Uterus (tissue), 3 donors: ENCODE measurements at regions not wholly inside any gene's neighbourhood (a gene's known extent, or its start where the extent isn't known, plus 50 kb on each side); places are given as distances from the start of the nearest gene placed in this dataset.

Experiments
- DNase-seq, 2 donors: peaks; one replicate each; pipeline ENCODE4 v3.0.0-alpha.2; 2019 to 2020
- H3K27ac ChIP-seq, 2 donors: fragments of 200-600 bp; sonication (generic); 1 replicate in 1 of 2; 2 replicates in 1 of 2; pipeline ENCODE4 v1.5.1; 2016 to 2018
- H3K27me3 ChIP-seq, 2 donors: fragments of 200-600 bp; sonication (generic); one replicate each; pipeline ENCODE4 v1.5.1; 2018 to 2019; ENCODE audit warnings: control low read depth in 1 of 2
- H3K36me3 ChIP-seq, 2 donors: fragments of 200-600 bp; sonication (generic); one replicate each; pipeline ENCODE4 v1.5.1; 2019; ENCODE audit warnings: control low read depth in 1 of 2
- H3K4me1 ChIP-seq, 2 donors: fragments of 200-600 bp; sonication (generic); one replicate each; pipeline ENCODE4 v1.5.1; 2018 to 2019; ENCODE audit warnings: control low read depth in 1 of 2
- H3K4me3 ChIP-seq, 2 donors: fragments of 200-600 bp; sonication (generic); 1 replicate in 1 of 2; 2 replicates in 1 of 2; pipeline ENCODE4 v1.5.1; 2018 to 2019; ENCODE audit warnings: mild to moderate bottlenecking in 1 of 2
- H3K9me3 ChIP-seq, 2 donors: fragments of 200-600 bp; sonication (generic); one replicate each; pipeline ENCODE4 v1.5.1; 2019; ENCODE audit warnings: control low read depth in 1 of 2
- CTCF ChIP-seq, 4 experiments: fragments of 200-600 bp in 2 of 4; fragments of 450-650 bp in 2 of 4; sonication (generic) in 2 of 4; IDR thresholded peaks; one replicate each; pipeline ENCODE4 v1.5.1; 2016 to 2019; ENCODE audit warnings: antibody characterized with exemption in 4 of 4, mild to moderate bottlenecking in 2 of 4, moderate library complexity in 1 of 4
- POLR2A ChIP-seq, 2 donors: fragments of 450-650 bp; IDR thresholded peaks; one replicate each; pipeline ENCODE4 v1.6.1; 2016; ENCODE audit warnings: antibody characterized with exemption in 2 of 2, mild to moderate bottlenecking in 1 of 2, moderate library complexity in 1 of 2
- intact Hi-C: fragments of 100-400 bp; cut with DNase I; formaldehyde crosslinking; loops from one replicate; pipeline ENCODE4 v1.15.1; 2023; ENCODE audit warnings: low total_unique reads
- donor health status: DM: yes; HTN: yes; CAD: no.

DNA sequence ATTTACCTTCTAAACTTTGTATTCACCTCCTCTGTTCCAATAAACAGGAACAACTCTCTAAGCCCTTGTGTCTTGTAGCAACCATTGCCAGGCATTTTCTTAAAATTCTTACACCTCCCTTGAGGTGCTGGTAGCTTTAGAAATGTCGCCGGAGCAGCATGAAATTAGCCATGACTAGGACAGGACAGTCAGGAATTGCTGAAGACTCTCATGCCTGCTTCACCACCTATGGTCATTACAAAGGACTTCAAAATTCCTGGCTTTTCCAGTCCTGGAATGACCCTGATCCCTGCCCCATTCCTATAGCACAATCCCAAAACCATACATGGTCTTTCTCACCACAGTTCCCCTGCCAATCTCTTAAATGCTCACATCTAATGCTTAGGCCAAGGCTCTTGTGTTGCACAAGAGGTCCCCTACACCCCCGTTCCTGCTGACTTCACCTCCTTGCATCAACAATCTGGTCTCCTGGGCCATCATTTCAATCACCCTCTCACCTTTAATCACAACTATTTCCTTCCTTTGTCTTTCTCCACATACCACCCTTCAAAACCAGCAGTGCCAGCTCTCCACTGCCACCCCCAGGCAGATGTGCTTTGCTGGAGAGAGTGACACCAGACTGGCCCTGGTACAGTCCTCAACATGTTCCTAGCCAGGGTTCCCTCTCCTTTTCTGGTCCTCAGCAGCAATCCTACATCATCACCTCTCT, 113.2 kb upstream of the TJP1 start:
- DNase-seq: no peak
- intact Hi-C loops: no loop called here
- no peaks in the 10 kb centered on the region for H3K9me3 ChIP-seq
- no peak overlapping the region for H3K4me3 ChIP-seq
- no peaks in the 10 kb centered on the region for H3K27me3 ChIP-seq
- H3K27ac ChIP-seq: no peak overlapping the region
- no peaks in the 10 kb centered on the region for H3K36me3 ChIP-seq
- H3K4me1 ChIP-seq: no peaks in the 10 kb centered on the region
- no peak for TF ChIP-seq POLR2A (IDR thresholded peaks at IDR 0.05)
- no peak for TF ChIP-seq CTCF (IDR thresholded peaks at IDR 0.05)

GRCh38 chr15:29934251-29934650, 112.0 kb upstream of the TJP1 start:
- Histone ChIP-seq H3K36me3 (no peaks in the 10 kb centered on the region), H3K27me3 (no peaks in the 10 kb centered on the region), H3K9me3 (no peaks in the 10 kb centered on the region), H3K27ac (no peak overlapping the region), H3K4me1 (no peaks in the 10 kb centered on the region), H3K4me3 (no peak overlapping the region)
- TF ChIP-seq CTCF (IDR thresholded peaks at IDR 0.05): no peak
- no peak for TF ChIP-seq POLR2A (IDR thresholded peaks at IDR 0.05)
- intact Hi-C loops: no loop called here
- DNase-seq: no peak

- no peak for TF ChIP-seq POLR2A (IDR thresholded peaks at IDR 0.05)
- no peak for TF ChIP-seq CTCF (IDR thresholded peaks at IDR 0.05)
- no peaks in the 10 kb centered on the region for H3K27me3 ChIP-seq
- H3K9me3 ChIP-seq: no peaks in the 10 kb centered on the region
- DNase-seq: no peak
- intact Hi-C loops: no loop called here
- no peak overlapping the region for H3K4me3 ChIP-seq
- H3K4me1 ChIP-seq: no peaks in the 10 kb centered on the region
- H3K36me3 ChIP-seq: no peaks in the 10 kb centered on the region
- no peak overlapping the region for H3K27ac ChIP-seq
Measured at GRCh38 chr15:29933042-29933803, 111.0 kb upstream of the TJP1 start.

- Histone ChIP-seq H3K4me1 (peaks cover 0 to 10% of the 10 kb centered on the region in 2 donors), H3K36me3 (no peaks in the 10 kb centered on the region), H3K9me3 (no peaks in the 10 kb centered on the region), H3K27me3 (no peaks in the 10 kb centered on the region), H3K4me3 (no peak overlapping the region), H3K27ac (no peak overlapping the region)
- DNase-seq: no peak
- TF ChIP-seq POLR2A (IDR thresholded peaks at IDR 0.05) (no peak), CTCF (IDR thresholded peaks at IDR 0.05) (no peak)
- intact Hi-C loops: no loop called here
Measured at GRCh38 chr15:29926083-29926388, 103.8 kb upstream of the TJP1 start.
